ENCODE measurements at regions not wholly inside any gene's neighbourhood (a gene's known extent, or its start where the extent isn't known, plus 50 kb on each side); places are given as distances from the start of the nearest gene placed in this dataset.

GRCh38 chr1:148290881-148291280, 138.8 kb upstream of the NBPF11 start:
- TF ChIP-seq CTCF (conservative IDR thresholded peaks at IDR 0.05; ENCODE audit: low read depth, low read length) (no peak), EZH2 (IDR thresholded peaks at IDR 0.05; ENCODE audit: borderline replicate concordance, low read depth, low read length, poor library complexity, severe bottlenecking) (no peak)
